ENCODE measurements at regions not wholly inside any gene's neighbourhood (a gene's known extent, or its start where the extent isn't known, plus 50 kb on each side); places are given as distances from the start of the nearest gene placed in this dataset.

GRCh38 chr10:107451047-107451446, 286.5 kb upstream of the SORCS1 start:
- no TSS peak for BruUV-seq (replicated peaks)
- in situ Hi-C loops (cut with HindIII; ENCODE audit: low pct_unique_long_range_greater_than_20kb, low sequenced_read_pairs), result no loop called here
- ChIA-PET POLR2A (no interaction called here), CTCF (no interaction called here)
- DNase-seq (ENCODE audit: low read depth, low spot score) (no peak), ATAC-seq (no peak)
- intact Hi-C loops (cut with micrococcal nuclease; ENCODE audit: unreplicated experiment), result no loop called here
- no peaks in the 10 kb centered on the region for H3K27me3 ChIP-seq (ENCODE audit: control insufficient read depth, insufficient read depth, low read length)
- H3K4me1 ChIP-seq (ENCODE audit: control insufficient read depth, insufficient read depth, low read length), result no peaks in the 10 kb centered on the region
- H3K9me3 ChIP-seq (ENCODE audit: control insufficient read depth, insufficient read depth, low read depth, low read length), result peaks cover 3% of the 10 kb centered on the region; the same call in 1 of the 2 replicates
- no peak overlapping the region for H3K4me3 ChIP-seq (ENCODE audit: low read depth in 2 of 2, low read length in 2 of 2)
- no peaks in the 10 kb centered on the region for H3K36me3 ChIP-seq (ENCODE audit: control insufficient read depth, insufficient read depth, low read length)
- H3K27ac ChIP-seq (ENCODE audit: low read length), result no peak overlapping the region
- TF ChIP-seq TCF7L2 (IDR thresholded peaks at IDR 0.05; ENCODE audit: low read depth, low read length), result no peak
- TF ChIP-seq SIN3A (IDR thresholded peaks at IDR 0.05; ENCODE audit: borderline replicate concordance, insufficient read depth, low read depth, low read length), result no peak
- TF ChIP-seq CTCF (IDR thresholded peaks at IDR 0.05), result no peak
- no peak for TF ChIP-seq REST (IDR thresholded peaks at IDR 0.05; ENCODE audit: insufficient read depth in 1 of 2, low read depth in 2 of 2, low read length in 1 of 2)
- no peak for TF ChIP-seq POLR2AphosphoS5 (IDR thresholded peaks at IDR 0.05; ENCODE audit: low read depth, low read length)

- ChIA-PET CTCF (no interaction called here), POLR2A (no interaction called here)
- BruUV-seq (replicated peaks), result no TSS peak
- no peak overlapping the region for H3K27ac ChIP-seq (ENCODE audit: low read length)
- H3K4me3 ChIP-seq (ENCODE audit: low read depth in 2 of 2, low read length in 2 of 2), result no peak overlapping the region
- in situ Hi-C loops (cut with HindIII; ENCODE audit: low pct_unique_long_range_greater_than_20kb, low sequenced_read_pairs), result no loop called here
- H3K36me3 ChIP-seq (ENCODE audit: control insufficient read depth, insufficient read depth, low read length), result no peaks in the 10 kb centered on the region
- intact Hi-C loops (cut with micrococcal nuclease; ENCODE audit: unreplicated experiment), result no loop called here
- ATAC-seq, result no peak
- H3K27me3 ChIP-seq (ENCODE audit: control insufficient read depth, insufficient read depth, low read length), result no peaks in the 10 kb centered on the region
- no peak for DNase-seq (ENCODE audit: low read depth, low spot score)
- H3K9me3 ChIP-seq (ENCODE audit: control insufficient read depth, insufficient read depth, low read depth, low read length), result peaks cover 3% of the 10 kb centered on the region; the same call in 1 of the 2 replicates
- no peaks in the 10 kb centered on the region for H3K4me1 ChIP-seq (ENCODE audit: control insufficient read depth, insufficient read depth, low read length)
- TF ChIP-seq SIN3A (IDR thresholded peaks at IDR 0.05; ENCODE audit: borderline replicate concordance, insufficient read depth, low read depth, low read length) (no peak), TCF7L2 (IDR thresholded peaks at IDR 0.05; ENCODE audit: low read depth, low read length) (no peak), POLR2AphosphoS5 (IDR thresholded peaks at IDR 0.05; ENCODE audit: low read depth, low read length) (no peak), REST (IDR thresholded peaks at IDR 0.05; ENCODE audit: insufficient read depth in 1 of 2, low read depth in 2 of 2, low read length in 1 of 2) (no peak), CTCF (IDR thresholded peaks at IDR 0.05) (no peak)
These were observed 285.6 kb upstream of the SORCS1 start for GRCh38 chr10:107450056-107450455.

All from Panc1 (cell line).